Activated CD8-positive, alpha-beta T cell treated with anti-CD3 and anti-CD28 coated beads for 36 hours (primary cell): ENCODE measurements at regions not wholly inside any gene's neighbourhood (a gene's known extent, or its start where the extent isn't known, plus 50 kb on each side); places are given as distances from the start of the nearest gene placed in this dataset.

Source experiments
- ATAC-seq: fragments of 200-7000 bp; cut with Tn5 transposase; one replicate; pipeline ENCODE4 v1.10.0; 2021; ENCODE audit warnings: mild to moderate bottlenecking, moderate library complexity
- CTCF ChIA-PET: fragments of 350-600 bp; sonication (Branson Sonifier 250); formaldehyde crosslinking; loops from one replicate; lab custom pipeline; 2021; ENCODE audit warnings: antibody characterized with exemption; lab: Charles Lee
- POLR2A ChIA-PET: fragments of 350-600 bp; sonication (Branson Sonifier 250); formaldehyde crosslinking; loops from one replicate; lab custom pipeline; 2021; ENCODE audit warnings: antibody characterized with exemption; lab: Charles Lee
- DNase-seq: peaks from one replicate; pipeline ENCODE4 v3.0.0-alpha.2; 2020
- H3K27ac Mint-ChIP-seq: one replicate; pipeline ENCODE4 v1.8.0; 2021; ENCODE audit warnings: mild to moderate bottlenecking, mixed read lengths
- H3K27me3 Mint-ChIP-seq: one replicate; pipeline ENCODE4 v1.8.0; 2021; ENCODE audit warnings: mixed read lengths
- H3K36me3 Mint-ChIP-seq: one replicate; pipeline ENCODE4 v1.8.0; 2021; ENCODE audit warnings: low read depth, mixed read lengths
- H3K4me1 Mint-ChIP-seq: one replicate; pipeline ENCODE4 v1.8.0; 2021; ENCODE audit warnings: low read depth, mixed read lengths
- H3K4me3 Mint-ChIP-seq: one replicate; pipeline ENCODE4 v1.8.0; 2021; ENCODE audit warnings: mild to moderate bottlenecking, moderate library complexity, mixed read lengths
- H3K9me3 Mint-ChIP-seq: one replicate; pipeline ENCODE4 v1.8.0; 2021; ENCODE audit warnings: mixed read lengths
- intact Hi-C: fragments of 100-400 bp; cut with micrococcal nuclease; formaldehyde crosslinking; loops from one replicate; pipeline ENCODE4 v1.10.0; 2022
- TF ChIP-seq, protein P1 (sequence below): fragments of 200-600 bp; IDR thresholded peaks from one replicate; pipeline ENCODE4 v1.8.0; 2022; ENCODE audit warnings: antibody characterized with exemption, mild to moderate bottlenecking

DNA sequence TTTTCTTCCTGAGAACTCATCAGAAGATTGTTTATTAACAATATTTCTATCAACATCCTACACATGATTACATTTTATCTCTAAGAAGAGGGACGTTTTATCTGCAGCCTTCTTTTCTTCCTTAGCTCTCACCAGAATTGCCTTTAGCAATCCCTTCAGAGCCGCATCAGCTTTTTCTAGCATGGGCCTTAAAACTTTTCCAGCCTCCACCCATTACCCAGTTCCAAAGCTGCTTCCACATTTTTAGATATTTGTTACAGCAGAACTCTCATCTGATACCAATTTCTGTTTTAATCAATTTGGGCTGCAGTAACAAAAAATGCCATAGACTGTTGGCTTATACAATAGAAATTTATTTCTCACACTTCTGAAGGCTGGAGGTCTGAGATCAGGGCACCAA lies 281.5 kb downstream of the THBS2 start:
- no peaks in the 10 kb centered on the region for H3K9me3 Mint-ChIP-seq
- H3K27me3 Mint-ChIP-seq = peaks cover 19% of the 10 kb centered on the region
- H3K4me3 Mint-ChIP-seq = no peak overlapping the region
- TF ChIP-seq, protein P1, sequence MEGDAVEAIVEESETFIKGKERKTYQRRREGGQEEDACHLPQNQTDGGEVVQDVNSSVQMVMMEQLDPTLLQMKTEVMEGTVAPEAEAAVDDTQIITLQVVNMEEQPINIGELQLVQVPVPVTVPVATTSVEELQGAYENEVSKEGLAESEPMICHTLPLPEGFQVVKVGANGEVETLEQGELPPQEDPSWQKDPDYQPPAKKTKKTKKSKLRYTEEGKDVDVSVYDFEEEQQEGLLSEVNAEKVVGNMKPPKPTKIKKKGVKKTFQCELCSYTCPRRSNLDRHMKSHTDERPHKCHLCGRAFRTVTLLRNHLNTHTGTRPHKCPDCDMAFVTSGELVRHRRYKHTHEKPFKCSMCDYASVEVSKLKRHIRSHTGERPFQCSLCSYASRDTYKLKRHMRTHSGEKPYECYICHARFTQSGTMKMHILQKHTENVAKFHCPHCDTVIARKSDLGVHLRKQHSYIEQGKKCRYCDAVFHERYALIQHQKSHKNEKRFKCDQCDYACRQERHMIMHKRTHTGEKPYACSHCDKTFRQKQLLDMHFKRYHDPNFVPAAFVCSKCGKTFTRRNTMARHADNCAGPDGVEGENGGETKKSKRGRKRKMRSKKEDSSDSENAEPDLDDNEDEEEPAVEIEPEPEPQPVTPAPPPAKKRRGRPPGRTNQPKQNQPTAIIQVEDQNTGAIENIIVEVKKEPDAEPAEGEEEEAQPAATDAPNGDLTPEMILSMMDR = no peak
- H3K27ac Mint-ChIP-seq = no peak overlapping the region
- DNase-seq (no peak), ATAC-seq (no peak)
- intact Hi-C loops = no loop called here
- no peaks in the 10 kb centered on the region for H3K36me3 Mint-ChIP-seq
- ChIA-PET POLR2A (no interaction called here), CTCF (interaction anchor here (1.9 kb wide), 1 partner anchor 15 kb away, joined by 4 read pairs; no protein-coding TSS in a partner anchor)
- no peaks in the 10 kb centered on the region for H3K4me1 Mint-ChIP-seq

DNA sequence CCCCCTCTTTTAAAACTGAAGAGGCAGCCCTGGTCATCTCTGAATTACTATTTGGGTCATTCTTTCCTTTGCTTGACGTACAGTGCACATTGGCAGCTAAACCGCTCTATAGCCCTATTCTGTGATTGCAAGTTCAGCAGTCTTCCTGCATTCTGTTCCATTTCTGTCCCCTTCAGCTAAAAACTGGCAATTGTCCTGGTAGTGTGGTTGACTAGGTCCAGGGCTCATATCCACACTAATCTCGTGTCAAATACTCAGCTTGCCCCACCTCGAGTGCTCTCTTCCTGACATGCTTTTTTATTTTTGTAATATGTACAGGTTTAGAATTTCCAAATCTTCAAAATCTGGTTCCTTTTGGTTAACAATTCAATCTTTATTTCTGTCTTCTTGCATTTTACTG lies 282.1 kb downstream of the THBS2 start:
- H3K9me3 Mint-ChIP-seq = no peaks in the 10 kb centered on the region
- no peak overlapping the region for H3K27ac Mint-ChIP-seq
- H3K36me3 Mint-ChIP-seq = no peaks in the 10 kb centered on the region
- intact Hi-C loops = no loop called here
- no peaks in the 10 kb centered on the region for H3K4me1 Mint-ChIP-seq
- ChIA-PET POLR2A (no interaction called here), CTCF (interaction anchor here (1.9 kb wide), 1 partner anchor 15 kb away, joined by 4 read pairs; no protein-coding TSS in a partner anchor)
- TF ChIP-seq, protein P1 = no peak
- no peak for ATAC-seq
- no peak overlapping the region for H3K4me3 Mint-ChIP-seq
- DNase-seq = no peak
- peaks cover 22% of the 10 kb centered on the region for H3K27me3 Mint-ChIP-seq

DNA sequence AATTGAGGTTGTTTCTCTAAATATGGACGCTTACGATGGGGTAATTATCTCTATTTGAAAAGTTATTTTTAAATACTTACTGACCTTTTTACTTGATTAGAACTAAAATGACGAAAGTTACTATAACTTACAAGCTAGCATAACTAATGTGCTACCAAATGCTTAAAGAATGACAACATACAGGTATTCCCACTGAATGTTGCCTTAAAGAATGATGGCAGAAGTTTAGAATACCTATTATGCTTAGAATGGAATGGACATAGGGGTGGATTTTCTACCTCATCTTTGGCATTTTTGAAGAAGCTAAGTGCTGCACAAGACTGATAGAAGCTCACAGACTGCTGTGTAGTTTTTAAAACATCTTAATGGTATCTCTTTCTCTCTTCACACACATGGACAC lies 284.8 kb downstream of the THBS2 start:
- H3K27me3 Mint-ChIP-seq = peaks cover 27% of the 10 kb centered on the region
- no peaks in the 10 kb centered on the region for H3K4me1 Mint-ChIP-seq
- DNase-seq (no peak), ATAC-seq (no peak)
- intact Hi-C loops = no loop called here
- H3K36me3 Mint-ChIP-seq = no peaks in the 10 kb centered on the region
- H3K9me3 Mint-ChIP-seq = no peaks in the 10 kb centered on the region
- CTCF ChIA-PET = no interaction called here
- POLR2A ChIA-PET = no interaction called here
- TF ChIP-seq, protein P1 = no peak
- H3K4me3 Mint-ChIP-seq = no peak overlapping the region
- no peak overlapping the region for H3K27ac Mint-ChIP-seq

DNA sequence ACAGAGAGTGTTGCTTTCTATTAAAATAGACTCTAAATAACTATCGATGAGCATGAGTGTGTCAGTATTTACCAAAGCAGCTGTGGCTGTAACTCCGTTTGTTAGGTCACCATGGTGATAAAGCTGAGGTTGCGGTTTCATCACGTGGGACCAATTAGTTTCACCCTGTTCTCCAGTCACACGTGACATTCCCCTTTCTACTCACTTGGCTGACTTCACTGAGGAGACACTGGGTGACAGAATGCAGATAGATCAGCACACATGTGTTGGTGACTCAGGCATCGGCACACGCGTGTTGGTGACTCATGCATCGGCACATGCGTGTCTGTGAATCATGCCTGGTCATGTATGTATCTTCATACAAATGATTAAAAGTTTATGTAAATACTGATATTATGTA lies 285.4 kb downstream of the THBS2 start:
- no peak overlapping the region for H3K4me3 Mint-ChIP-seq
- H3K27ac Mint-ChIP-seq = no peak overlapping the region
- no peaks in the 10 kb centered on the region for H3K36me3 Mint-ChIP-seq
- peaks cover 28% of the 10 kb centered on the region for H3K27me3 Mint-ChIP-seq
- intact Hi-C loops = no loop called here
- no peaks in the 10 kb centered on the region for H3K9me3 Mint-ChIP-seq
- DNase-seq (peak; percentile 22), ATAC-seq (no peak)
- H3K4me1 Mint-ChIP-seq = no peaks in the 10 kb centered on the region
- ChIA-PET POLR2A (no interaction called here), CTCF (no interaction called here)
- TF ChIP-seq, protein P1 = no peak

DNA sequence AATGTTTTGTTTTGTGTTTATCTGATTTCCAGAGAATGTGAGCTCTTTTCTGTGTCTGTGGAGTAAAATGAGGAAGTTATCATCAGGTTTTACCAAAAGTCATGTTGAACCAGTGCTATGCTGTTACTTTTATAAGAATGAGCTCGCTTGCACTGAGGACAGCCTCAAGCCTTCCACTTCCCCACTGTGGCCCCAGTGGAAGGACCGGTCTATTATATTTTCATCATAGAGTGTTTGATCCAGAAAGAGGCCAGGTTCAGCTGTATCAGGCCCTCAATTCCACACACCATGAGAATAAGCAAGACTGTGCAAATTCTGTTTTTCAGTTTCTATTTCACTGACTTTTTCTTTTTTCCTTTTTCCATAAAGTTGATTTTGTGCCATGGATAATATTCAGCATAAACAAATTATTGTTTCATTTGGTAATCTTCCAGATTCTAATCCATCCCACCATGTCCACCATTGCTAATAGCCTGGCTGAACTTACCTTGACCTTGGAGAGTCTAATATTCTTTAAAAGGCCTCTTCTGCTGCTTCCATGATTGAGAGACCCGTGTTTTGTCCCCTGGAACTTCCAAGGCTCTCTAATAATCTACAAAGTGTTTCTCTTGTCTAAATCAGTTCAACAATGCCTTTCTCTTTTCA lies 286.2 kb downstream of the THBS2 start:
- DNase-seq = no peak
- no peak overlapping the region for H3K27ac Mint-ChIP-seq
- POLR2A ChIA-PET = no interaction called here
- H3K4me1 Mint-ChIP-seq = no peaks in the 10 kb centered on the region
- H3K9me3 Mint-ChIP-seq = no peaks in the 10 kb centered on the region
- intact Hi-C loops = no loop called here
- ATAC-seq = no peak
- CTCF ChIA-PET = interaction anchor here (1.1 kb wide), 1 partner anchor 10 kb away, joined by 6 read pairs; no protein-coding TSS in a partner anchor
- H3K36me3 Mint-ChIP-seq = no peaks in the 10 kb centered on the region
- TF ChIP-seq, protein P1 = no peak
- H3K4me3 Mint-ChIP-seq = no peak overlapping the region
- peaks cover 28% of the 10 kb centered on the region for H3K27me3 Mint-ChIP-seq
